CD4-positive, alpha-beta memory T cell (primary cell): ENCODE measurements at regions not wholly inside any gene's neighbourhood (a gene's known extent, or its start where the extent isn't known, plus 50 kb on each side); places are given as distances from the start of the nearest gene placed in this dataset.
A peak's percentile ranks its signal among the peaks of the same experiment; 100 is the strongest.

ENCODE experiments used
- CTCF ChIA-PET: fragments of 350-600 bp; sonication (Branson Sonifier 250); formaldehyde crosslinking; loops from one replicate; lab custom pipeline; 2021; ENCODE audit warnings: inconsistent platforms; ENCODE audit not compliant: partially characterized antibody; lab: Charles Lee
- POLR2A ChIA-PET: fragments of 350-600 bp; sonication (Branson Sonifier 250); formaldehyde crosslinking; loops from one replicate; lab custom pipeline; 2021; ENCODE audit not compliant: partially characterized antibody; lab: Charles Lee
- DNase-seq, 5 donors: peaks; one replicate each; pipeline versions ENCODE4 v3.0.0 to v3.0.0-alpha.2; 2020 to 2022; ENCODE audit warnings: mixed read lengths in 1 of 5
- H3K27ac ChIP-seq: one replicate; pipeline ENCODE4 v1.7.0; 2013; ENCODE audit warnings: low read depth, low read length
- H3K27me3 ChIP-seq: 2 replicates; pipeline ENCODE4 v1.7.0; 2013; ENCODE audit warnings: mild to moderate bottlenecking, low read length, moderate library complexity; ENCODE audit not compliant: insufficient read depth
- H3K36me3 ChIP-seq: 2 replicates; pipeline ENCODE4 v1.7.0; 2013; ENCODE audit warnings: mild to moderate bottlenecking, low read length, moderate library complexity; ENCODE audit not compliant: insufficient read depth
- H3K4me1 ChIP-seq: 2 replicates; pipeline ENCODE4 v1.7.0; 2013; ENCODE audit warnings: mild to moderate bottlenecking, low read length, moderate library complexity; ENCODE audit not compliant: insufficient read depth
- H3K4me3 ChIP-seq, 2 donors: one replicate each; pipeline ENCODE4 v1.7.0; 2013; ENCODE audit warnings: low read length in 2 of 2, mild to moderate bottlenecking in 1 of 2
- H3K9me3 ChIP-seq, 2 donors: one replicate each; pipeline ENCODE4 v1.7.0; 2013; ENCODE audit warnings: low read length in 2 of 2, control low read depth in 1 of 2; ENCODE audit not compliant: control insufficient read depth in 1 of 2
- H3K27ac Mint-ChIP-seq, 7 donors: one replicate each; pipeline ENCODE4 v1.8.0; 2020 to 2021; ENCODE audit warnings: mixed read lengths in 7 of 7, mild to moderate bottlenecking in 6 of 7, inconsistent platforms in 3 of 7, moderate library complexity in 3 of 7
- H3K27me3 Mint-ChIP-seq, 2 donors: one replicate each; pipeline ENCODE4 v1.8.0; 2020 to 2021; ENCODE audit warnings: mixed read lengths in 2 of 2
- H3K36me3 Mint-ChIP-seq, 2 donors: one replicate each; pipeline ENCODE4 v1.8.0; 2020 to 2021; ENCODE audit warnings: mixed read lengths in 2 of 2, inconsistent platforms in 1 of 2, mild to moderate bottlenecking in 1 of 2
- H3K4me1 Mint-ChIP-seq, 4 donors: one replicate each; pipeline ENCODE4 v1.8.0; 2020 to 2021; ENCODE audit warnings: mixed read lengths in 4 of 4, mild to moderate bottlenecking in 1 of 4
- H3K4me3 Mint-ChIP-seq, 8 donors: one replicate each; pipeline ENCODE4 v1.8.0; 2020 to 2021; ENCODE audit warnings: mixed read lengths in 8 of 8, mild to moderate bottlenecking in 7 of 8, moderate library complexity in 6 of 8, inconsistent platforms in 3 of 8
- H3K9me3 Mint-ChIP-seq, 8 donors: one replicate each; pipeline ENCODE4 v1.8.0; 2020 to 2021; ENCODE audit warnings: mixed read lengths in 8 of 8, mild to moderate bottlenecking in 5 of 8, inconsistent platforms in 3 of 8, moderate library complexity in 1 of 8
- intact Hi-C: fragments of 100-400 bp; cut with micrococcal nuclease; formaldehyde crosslinking; loops from one replicate; pipeline ENCODE4 v1.15.1; 2023

- POLR2A ChIA-PET = no interaction called here
- CTCF ChIA-PET = no interaction called here
- H3K4me1 Mint-ChIP-seq = peaks cover 0 to 6% (median 1%) of the 10 kb centered on the region in 4 donors
- H3K27me3 Mint-ChIP-seq = peaks cover 6 to 8% of the 10 kb centered on the region in 2 donors
- no peak overlapping the region for H3K4me3 Mint-ChIP-seq
- Histone ChIP-seq H3K4me1 (no peaks in the 10 kb centered on the region), H3K9me3 (no peaks in the 10 kb centered on the region), H3K36me3 (no peaks in the 10 kb centered on the region), H3K27ac (no peak overlapping the region), H3K4me3 (no peak overlapping the region), H3K27me3 (no peaks in the 10 kb centered on the region)
- intact Hi-C loops = no loop called here
- peak overlapping the region in 1 of 7 donors; percentile 68 for H3K27ac Mint-ChIP-seq
- H3K36me3 Mint-ChIP-seq = no peaks in the 10 kb centered on the region
- H3K9me3 Mint-ChIP-seq = peaks cover 0 to 5% (median 0%) of the 10 kb centered on the region in 8 donors
- no peak for DNase-seq
These were observed 434.1 kb upstream of the HS6ST1 start for GRCh38 chr2:128752691-128753263.

- intact Hi-C loops = no loop called here
- CTCF ChIA-PET = no interaction called here
These were observed 434.7 kb upstream of the HS6ST1 start for GRCh38 chr2:128753321-128753720.

GRCh38 chr2:128753800-128754199 is 435.1 kb upstream of the HS6ST1 start:
- Histone ChIP-seq H3K9me3 (no peaks in the 10 kb centered on the region), H3K27ac (no peak overlapping the region), H3K36me3 (no peaks in the 10 kb centered on the region), H3K4me1 (no peaks in the 10 kb centered on the region), H3K27me3 (no peaks in the 10 kb centered on the region), H3K4me3 (no peak overlapping the region)
- ChIA-PET CTCF (interaction anchor here (0.6 kb wide), 1 partner anchor 471 kb away, joined by 3 read pairs; no protein-coding TSS in a partner anchor), POLR2A (no interaction called here)
- intact Hi-C loops = no loop called here
- peaks cover 0 to 5% (median 0%) of the 10 kb centered on the region in 8 donors for H3K9me3 Mint-ChIP-seq
- peaks cover 0 to 6% (median 1%) of the 10 kb centered on the region in 4 donors for H3K4me1 Mint-ChIP-seq
- H3K4me3 Mint-ChIP-seq = no peak overlapping the region
- H3K27me3 Mint-ChIP-seq = peaks cover 6 to 8% of the 10 kb centered on the region in 2 donors
- no peak for DNase-seq
- no peaks in the 10 kb centered on the region for H3K36me3 Mint-ChIP-seq
- H3K27ac Mint-ChIP-seq = no peak overlapping the region

More at GRCh38 chr2:128753321-128753720, 434.7 kb upstream of the HS6ST1 start:
- Mint-ChIP-seq H3K4me1 (peaks cover 0 to 6% (median 1%) of the 10 kb centered on the region in 4 donors), H3K36me3 (no peaks in the 10 kb centered on the region), H3K27me3 (peaks cover 6 to 8% of the 10 kb centered on the region in 2 donors), H3K27ac (peak overlapping the region in 1 of 7 donors; percentile 68), H3K9me3 (peaks cover 0 to 5% (median 0%) of the 10 kb centered on the region in 8 donors), H3K4me3 (no peak overlapping the region)
- POLR2A ChIA-PET = no interaction called here
- Histone ChIP-seq H3K9me3 (no peaks in the 10 kb centered on the region), H3K36me3 (no peaks in the 10 kb centered on the region), H3K27ac (no peak overlapping the region), H3K4me1 (no peaks in the 10 kb centered on the region), H3K4me3 (no peak overlapping the region), H3K27me3 (no peaks in the 10 kb centered on the region)
- no peak for DNase-seq

GRCh38 chr2:128754246-128754724 is 435.6 kb upstream of the HS6ST1 start:
- Histone ChIP-seq H3K27me3 (no peaks in the 10 kb centered on the region), H3K9me3 (no peaks in the 10 kb centered on the region), H3K27ac (no peak overlapping the region), H3K4me3 (no peak overlapping the region), H3K36me3 (no peaks in the 10 kb centered on the region), H3K4me1 (no peaks in the 10 kb centered on the region)
- H3K4me3 Mint-ChIP-seq = no peak overlapping the region
- H3K36me3 Mint-ChIP-seq = no peaks in the 10 kb centered on the region
- H3K27me3 Mint-ChIP-seq = peaks cover 6 to 8% of the 10 kb centered on the region in 2 donors
- peaks cover 0 to 6% (median 1%) of the 10 kb centered on the region in 4 donors for H3K4me1 Mint-ChIP-seq
- ChIA-PET CTCF (interaction anchor here (0.6 kb wide), 1 partner anchor 471 kb away, joined by 3 read pairs; no protein-coding TSS in a partner anchor), POLR2A (no interaction called here)
- peaks cover 0 to 5% (median 0%) of the 10 kb centered on the region in 8 donors for H3K9me3 Mint-ChIP-seq
- intact Hi-C loops = no loop called here
- DNase-seq = no peak
- H3K27ac Mint-ChIP-seq = no peak overlapping the region

- peaks cover 0 to 7% (median 0%) of the 10 kb centered on the region in 8 donors for H3K9me3 Mint-ChIP-seq
- intact Hi-C loops = no loop called here
- no peak for DNase-seq
- no peak overlapping the region for H3K27ac Mint-ChIP-seq
- no peaks in the 10 kb centered on the region for H3K4me1 ChIP-seq
- no peaks in the 10 kb centered on the region for H3K36me3 Mint-ChIP-seq
- H3K4me3 Mint-ChIP-seq = no peak overlapping the region
- H3K4me1 Mint-ChIP-seq = peaks cover 0 to 6% (median 1%) of the 10 kb centered on the region in 4 donors
- H3K27me3 ChIP-seq = no peaks in the 10 kb centered on the region
- H3K9me3 ChIP-seq = no peaks in the 10 kb centered on the region
- H3K27ac ChIP-seq = no peak overlapping the region
- POLR2A ChIA-PET = no interaction called here
- H3K4me3 ChIP-seq = no peak overlapping the region
- H3K36me3 ChIP-seq = no peaks in the 10 kb centered on the region
- CTCF ChIA-PET = interaction anchor here (0.9 to 1.1 kb wide), 2 partner anchors 19 to 39 kb away, joined by 3 read pairs; no protein-coding TSS in a partner anchor
- H3K27me3 Mint-ChIP-seq = peaks cover 6 to 8% of the 10 kb centered on the region in 2 donors
These were observed 437.2 kb upstream of the HS6ST1 start for GRCh38 chr2:128755695-128756364.

GRCh38 chr2:128756365-128756717 is 437.7 kb upstream of the HS6ST1 start:
- no peak overlapping the region for H3K4me3 ChIP-seq
- H3K27me3 Mint-ChIP-seq = peaks cover 6 to 8% of the 10 kb centered on the region in 2 donors
- peaks cover 0 to 6% (median 1%) of the 10 kb centered on the region in 4 donors for H3K4me1 Mint-ChIP-seq
- CTCF ChIA-PET = no interaction called here
- POLR2A ChIA-PET = no interaction called here
- no peaks in the 10 kb centered on the region for H3K9me3 ChIP-seq
- H3K9me3 Mint-ChIP-seq = peaks cover 0 to 7% (median under 1%) of the 10 kb centered on the region in 8 donors
- intact Hi-C loops = no loop called here
- no peaks in the 10 kb centered on the region for H3K4me1 ChIP-seq
- no peak overlapping the region for H3K27ac ChIP-seq
- DNase-seq = no peak
- H3K4me3 Mint-ChIP-seq = no peak overlapping the region
- H3K36me3 ChIP-seq = no peaks in the 10 kb centered on the region
- no peaks in the 10 kb centered on the region for H3K27me3 ChIP-seq
- H3K36me3 Mint-ChIP-seq = no peaks in the 10 kb centered on the region
- no peak overlapping the region for H3K27ac Mint-ChIP-seq

GRCh38 chr2:128765811-128766210 is 447.1 kb upstream of the HS6ST1 start:
- Mint-ChIP-seq H3K36me3 (no peaks in the 10 kb centered on the region), H3K27me3 (peaks cover 1 to 2% of the 10 kb centered on the region in 2 donors), H3K4me1 (no peaks in the 10 kb centered on the region), H3K27ac (no peak overlapping the region), H3K9me3 (peaks cover 0 to 31% (median 12%) of the 10 kb centered on the region in 8 donors), H3K4me3 (no peak overlapping the region)
- Histone ChIP-seq H3K36me3 (no peaks in the 10 kb centered on the region), H3K4me1 (no peaks in the 10 kb centered on the region), H3K9me3 (no peaks in the 10 kb centered on the region), H3K27ac (no peak overlapping the region), H3K27me3 (no peaks in the 10 kb centered on the region), H3K4me3 (no peak overlapping the region)
- intact Hi-C loops = no loop called here
- ChIA-PET CTCF (no interaction called here), POLR2A (no interaction called here)
- DNase-seq = no peak
